Lung (tissue), 11 donors: ENCODE measurements at regions not wholly inside any gene's neighbourhood (a gene's known extent, or its start where the extent isn't known, plus 50 kb on each side); places are given as distances from the start of the nearest gene placed in this dataset.

Source experiments
- ATAC-seq: fragments of 200-7000 bp; cut with Tn5 transposase; one replicate; pipeline ENCODE4 v1.9.1; 2020; ENCODE audit warnings: moderate number of reproducible peaks; ENCODE audit not compliant: insufficient read depth, low FRiP score
- DNase-seq, 3 donors: peaks; one replicate each; pipeline ENCODE4 v3.0.0-alpha.2; 2013 to 2017
- H3K27ac ChIP-seq, 2 donors: one replicate each; pipeline ENCODE4 v1.5.1; 2013; ENCODE audit warnings: mild to moderate bottlenecking in 2 of 2, moderate library complexity in 2 of 2, control low read depth in 1 of 2, inconsistent platforms in 1 of 2, low read depth in 1 of 2, low read length in 1 of 2
- H3K27me3 ChIP-seq, 3 donors: one replicate each; pipeline ENCODE4 v1.5.1; 2013; ENCODE audit warnings: low read length in 2 of 3; ENCODE audit not compliant: control insufficient read depth in 3 of 3, insufficient read depth in 3 of 3
- H3K36me3 ChIP-seq, 4 donors: one replicate each; pipeline ENCODE4 v1.5.1; 2013; ENCODE audit warnings: low read length in 4 of 4, mild to moderate bottlenecking in 1 of 4, moderate library complexity in 1 of 4; ENCODE audit not compliant: control insufficient read depth in 4 of 4, insufficient read depth in 4 of 4
- H3K4me1 ChIP-seq, 5 donors: one replicate each; pipeline ENCODE4 v1.5.1; 2013; ENCODE audit warnings: low read length in 5 of 5, mild to moderate bottlenecking in 2 of 5, moderate library complexity in 1 of 5; ENCODE audit not compliant: control insufficient read depth in 5 of 5, insufficient read depth in 5 of 5
- H3K4me3 ChIP-seq: one replicate; pipeline ENCODE4 v1.5.1; 2013; ENCODE audit warnings: mild to moderate bottlenecking, control low read depth, moderate library complexity
- H3K9ac ChIP-seq, 2 donors: one replicate each; pipeline ENCODE4 v1.5.1; 2013; ENCODE audit warnings: low read length in 2 of 2, control low read depth in 1 of 2; ENCODE audit not compliant: insufficient read depth in 1 of 2
- H3K9me3 ChIP-seq, 4 donors: one replicate each; pipeline ENCODE4 v1.5.1; 2013; ENCODE audit warnings: low read length in 3 of 4, mild to moderate bottlenecking in 1 of 4, moderate library complexity in 1 of 4; ENCODE audit not compliant: control insufficient read depth in 4 of 4, insufficient read depth in 3 of 4
- WGBS, 2 donors: extraction: QIAGEN DNeasy Blood & Tissue Kit; methylation state at CpG; one replicate each; pipeline ENCODE4 v1.1.7; 2013; 5-methylcytosine and 5-hydroxymethylcytosine counted together
- TF ChIP-seq, protein P1 (sequence below): IDR thresholded peaks from 2 replicates; pipeline ENCODE4 v1.5.1; 2012; ENCODE audit warnings: mild to moderate bottlenecking; ENCODE audit errors: control extremely low read depth, extremely low read depth
- donor health status: control.
- donor health status: control.
- donor health status: Bipolar disorder and iron deficiency.
- donor health status: healthy.
- donor health status: DM: yes; HTN: yes; CAD: no.

DNA sequence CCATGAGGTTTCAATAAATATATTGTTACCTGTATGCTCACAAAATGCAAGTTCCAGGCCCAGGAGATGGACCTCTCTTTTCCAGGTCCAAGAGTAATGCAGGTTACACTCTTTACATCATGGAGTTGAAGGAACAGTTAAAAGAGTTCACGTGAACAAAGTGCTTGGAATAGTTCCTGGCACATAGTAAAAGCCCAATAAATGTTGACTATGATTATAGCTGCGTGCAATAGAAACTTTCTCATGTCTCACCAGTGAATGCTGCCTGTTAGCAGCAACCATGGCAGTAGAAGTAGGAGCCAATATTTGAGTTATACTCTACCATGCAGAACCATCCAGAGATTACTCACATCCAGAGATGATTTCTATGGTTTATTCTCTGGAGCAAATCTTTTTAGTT is 707.5 kb downstream of the DHX35 start:
- ATAC-seq (no peak), DNase-seq (no peak)
- Histone ChIP-seq H3K9me3 (no peaks in the 10 kb centered on the region), H3K9ac (no peak overlapping the region), H3K27ac (no peak overlapping the region), H3K27me3 (no peaks in the 10 kb centered on the region), H3K4me3 (no peak overlapping the region), H3K4me1 (no peaks in the 10 kb centered on the region), H3K36me3 (no peaks in the 10 kb centered on the region)
- TF ChIP-seq, protein P1, sequence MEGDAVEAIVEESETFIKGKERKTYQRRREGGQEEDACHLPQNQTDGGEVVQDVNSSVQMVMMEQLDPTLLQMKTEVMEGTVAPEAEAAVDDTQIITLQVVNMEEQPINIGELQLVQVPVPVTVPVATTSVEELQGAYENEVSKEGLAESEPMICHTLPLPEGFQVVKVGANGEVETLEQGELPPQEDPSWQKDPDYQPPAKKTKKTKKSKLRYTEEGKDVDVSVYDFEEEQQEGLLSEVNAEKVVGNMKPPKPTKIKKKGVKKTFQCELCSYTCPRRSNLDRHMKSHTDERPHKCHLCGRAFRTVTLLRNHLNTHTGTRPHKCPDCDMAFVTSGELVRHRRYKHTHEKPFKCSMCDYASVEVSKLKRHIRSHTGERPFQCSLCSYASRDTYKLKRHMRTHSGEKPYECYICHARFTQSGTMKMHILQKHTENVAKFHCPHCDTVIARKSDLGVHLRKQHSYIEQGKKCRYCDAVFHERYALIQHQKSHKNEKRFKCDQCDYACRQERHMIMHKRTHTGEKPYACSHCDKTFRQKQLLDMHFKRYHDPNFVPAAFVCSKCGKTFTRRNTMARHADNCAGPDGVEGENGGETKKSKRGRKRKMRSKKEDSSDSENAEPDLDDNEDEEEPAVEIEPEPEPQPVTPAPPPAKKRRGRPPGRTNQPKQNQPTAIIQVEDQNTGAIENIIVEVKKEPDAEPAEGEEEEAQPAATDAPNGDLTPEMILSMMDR = no peak
- 90 to 94% methylated on average over 2 of the region's 2 CpGs for WGBS, 2 donors

DNA sequence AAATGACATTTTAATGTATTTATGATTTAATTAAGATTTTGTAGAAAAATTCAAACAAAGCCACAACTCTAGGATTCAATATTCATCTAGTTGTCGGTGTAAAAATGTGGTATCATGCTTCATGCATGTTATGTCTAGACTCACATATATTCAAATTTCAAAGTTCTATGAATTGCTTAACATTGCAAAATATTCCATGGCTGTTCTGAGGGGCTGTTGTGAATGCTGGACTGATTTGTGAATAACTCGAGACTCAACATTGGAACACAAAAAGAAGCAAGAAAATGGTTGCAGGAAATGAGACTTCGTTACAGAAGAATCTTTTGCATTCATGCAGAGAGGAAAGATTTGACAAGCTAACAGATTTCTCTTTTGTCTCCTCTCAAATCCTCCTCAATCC is 705.9 kb downstream of the DHX35 start:
- Histone ChIP-seq H3K9me3 (no peaks in the 10 kb centered on the region), H3K4me3 (no peak overlapping the region), H3K36me3 (no peaks in the 10 kb centered on the region), H3K27ac (no peak overlapping the region), H3K4me1 (no peaks in the 10 kb centered on the region), H3K27me3 (no peaks in the 10 kb centered on the region), H3K9ac (no peak overlapping the region)
- TF ChIP-seq, protein P1 = no peak
- ATAC-seq = no peak
- no peak for DNase-seq
- 69 to 77% methylated on average over 3 of the region's 3 CpGs for WGBS, 2 donors

DNA sequence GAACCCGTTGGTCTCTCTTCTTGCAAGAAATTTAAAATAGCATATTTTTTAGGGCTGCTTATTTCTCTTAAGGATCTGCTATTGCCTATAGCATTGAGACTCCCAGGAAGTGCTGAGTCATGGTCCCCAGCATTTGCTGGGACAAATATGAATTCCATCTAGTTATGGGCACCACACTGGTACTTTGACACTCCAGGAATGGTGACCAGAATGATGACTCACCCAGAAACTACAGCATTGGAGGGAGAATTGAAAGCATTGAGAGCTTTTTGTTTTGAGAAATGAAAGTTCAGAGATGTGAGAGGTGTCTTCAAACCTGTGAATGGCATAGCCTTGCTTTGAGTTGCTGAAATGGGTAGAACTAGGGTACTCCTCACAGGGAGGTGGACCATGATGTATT is 699.7 kb downstream of the DHX35 start:
- Histone ChIP-seq H3K9me3 (no peaks in the 10 kb centered on the region), H3K4me3 (no peak overlapping the region), H3K27ac (no peak overlapping the region), H3K9ac (no peak overlapping the region), H3K36me3 (no peaks in the 10 kb centered on the region), H3K27me3 (no peaks in the 10 kb centered on the region), H3K4me1 (no peaks in the 10 kb centered on the region)
- TF ChIP-seq, protein P1 = no peak
- 0 to 38% methylated on average over 1 of the region's 1 CpG for WGBS, 2 donors
- no peak for ATAC-seq
- no peak for DNase-seq

DNA sequence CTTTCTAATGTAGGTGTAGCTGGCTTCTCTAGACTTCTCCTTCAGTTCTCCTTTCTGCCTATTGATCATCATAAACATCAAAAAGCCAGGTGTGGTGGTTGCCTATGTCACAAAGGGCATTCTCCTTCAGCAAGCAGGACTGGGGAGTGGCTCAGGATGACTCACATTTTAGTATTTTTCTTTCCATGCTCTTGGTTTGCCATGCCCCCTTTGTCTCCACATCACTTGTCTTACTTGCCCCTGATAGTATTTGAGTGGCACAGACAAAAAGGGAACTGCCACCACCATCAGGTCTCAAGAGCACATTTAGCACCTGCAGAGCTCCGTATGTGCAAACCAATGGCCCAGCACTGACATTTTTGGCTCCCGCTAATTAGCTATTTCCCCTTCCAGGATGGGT is 698.8 kb downstream of the DHX35 start:
- H3K4me1 ChIP-seq = no peaks in the 10 kb centered on the region
- no peaks in the 10 kb centered on the region for H3K36me3 ChIP-seq
- TF ChIP-seq, protein P1 = no peak
- no peaks in the 10 kb centered on the region for H3K9me3 ChIP-seq
- no peak overlapping the region for H3K27ac ChIP-seq
- H3K4me3 ChIP-seq = no peak overlapping the region
- WGBS, 2 donors = 92 to 93% methylated on average over 2 of the region's 2 CpGs
- ATAC-seq (no peak), DNase-seq (no peak)
- no peak overlapping the region for H3K9ac ChIP-seq
- H3K27me3 ChIP-seq = no peaks in the 10 kb centered on the region
